Mesenchymal stem cell (in vitro differentiated cells and primary cell): ENCODE measurements at regions not wholly inside any gene's neighbourhood (a gene's known extent, or its start where the extent isn't known, plus 50 kb on each side); places are given as distances from the start of the nearest gene placed in this dataset.
A peak's percentile ranks its signal among the peaks of the same experiment; 100 is the strongest.

Source experiments
- DNase-seq: peaks from one replicate; pipeline ENCODE4 v3.0.0-alpha.2; 2013
- H2AFZ ChIP-seq: one replicate; pipeline ENCODE4 v1.6.1; 2013; ENCODE audit warnings: low read depth, mild to moderate bottlenecking, control low read depth, inconsistent platforms, low read length, moderate library complexity
- H2AK5ac ChIP-seq: 2 replicates; pipeline ENCODE4 v1.6.1; 2013; ENCODE audit warnings: low read length, moderate library complexity, mild to moderate bottlenecking, inconsistent platforms; ENCODE audit not compliant: severe bottlenecking
- H2BK120ac ChIP-seq: one replicate; pipeline ENCODE4 v1.6.1; 2013; ENCODE audit warnings: low read depth, mild to moderate bottlenecking, inconsistent platforms, low read length, moderate library complexity
- H2BK12ac ChIP-seq, 2 experiments: one replicate each; pipeline ENCODE4 v1.6.1; 2013; ENCODE audit warnings: inconsistent platforms in 2 of 2, low read length in 2 of 2, mild to moderate bottlenecking in 2 of 2, moderate library complexity in 2 of 2, control low read depth in 1 of 2
- H2BK15ac ChIP-seq: one replicate; pipeline ENCODE4 v1.6.1; 2013; ENCODE audit warnings: mild to moderate bottlenecking, low read depth, inconsistent platforms; ENCODE audit not compliant: poor library complexity, severe bottlenecking
- H2BK5ac ChIP-seq: 2 replicates; pipeline ENCODE4 v1.6.1; 2013; ENCODE audit warnings: low read depth, mild to moderate bottlenecking, low read length, control low read depth, inconsistent platforms; ENCODE audit not compliant: poor library complexity, severe bottlenecking
- H3K14ac ChIP-seq, 2 experiments: one replicate each; pipeline ENCODE4 v1.6.1; 2013; ENCODE audit warnings: inconsistent platforms in 2 of 2, low read length in 2 of 2, control low read depth in 1 of 2, mild to moderate bottlenecking in 1 of 2, moderate library complexity in 1 of 2
- H3K18ac ChIP-seq, 2 experiments: one replicate each; pipeline ENCODE4 v1.6.1; 2013; ENCODE audit warnings: inconsistent platforms in 2 of 2, low read length in 2 of 2, control low read depth in 1 of 2, low read depth in 1 of 2, mild to moderate bottlenecking in 1 of 2
- H3K23ac ChIP-seq, 2 experiments: one replicate each; pipeline ENCODE4 v1.6.1; 2013; ENCODE audit warnings: inconsistent platforms in 2 of 2, low read length in 2 of 2, mild to moderate bottlenecking in 2 of 2, moderate library complexity in 2 of 2, control low read depth in 1 of 2
- H3K27ac ChIP-seq: 2 replicates; pipeline ENCODE4 v1.5.1; 2013; ENCODE audit warnings: mild to moderate bottlenecking, moderate library complexity, low read length, control low read depth, inconsistent platforms; ENCODE audit not compliant: poor library complexity, severe bottlenecking
- H3K27me3 ChIP-seq, 2 experiments: 2 replicates each; pipeline versions ENCODE4 v1.6.1 to v1.7.0; 2013; ENCODE audit warnings: low read length in 2 of 2, mild to moderate bottlenecking in 2 of 2, moderate library complexity in 2 of 2, control low read depth in 1 of 2, inconsistent platforms in 1 of 2; ENCODE audit not compliant: control insufficient read depth in 1 of 2, insufficient read depth in 1 of 2
- H3K36me3 ChIP-seq, 2 experiments: 2 replicates each; pipeline versions ENCODE4 v1.6.1 to v1.7.0; 2013; ENCODE audit warnings: low read length in 2 of 2, control low read depth in 1 of 2, inconsistent platforms in 1 of 2, low read depth in 1 of 2, mild to moderate bottlenecking in 1 of 2; ENCODE audit not compliant: insufficient read depth in 2 of 2, control insufficient read depth in 1 of 2
- H3K4ac ChIP-seq, 2 experiments: one replicate each; pipeline ENCODE4 v1.6.1; 2013; ENCODE audit warnings: inconsistent platforms in 2 of 2, low read length in 2 of 2, mild to moderate bottlenecking in 2 of 2, moderate library complexity in 2 of 2, control low read depth in 1 of 2, low read depth in 1 of 2
- H3K4me1 ChIP-seq: 2 replicates; pipeline ENCODE4 v1.6.1; 2013; ENCODE audit warnings: low read depth, low read length, control low read depth; ENCODE audit not compliant: control insufficient read depth, insufficient read depth
- H3K4me2 ChIP-seq: 2 replicates; pipeline ENCODE4 v1.6.1; 2013; ENCODE audit warnings: low read length, mild to moderate bottlenecking, inconsistent platforms; ENCODE audit not compliant: poor library complexity, severe bottlenecking
- H3K4me3 ChIP-seq, 2 experiments: 2 replicates each; pipeline versions ENCODE4 v1.5.1 to v1.7.0; 2013; ENCODE audit warnings: low read length in 2 of 2, mild to moderate bottlenecking in 2 of 2, control low read depth in 1 of 2, low read depth in 1 of 2; ENCODE audit not compliant: insufficient read depth in 1 of 2
- H3K79me1 ChIP-seq: replicated peaks from 2 replicates; pipeline ENCODE4 v1.6.1; 2013; ENCODE audit warnings: mild to moderate bottlenecking, control low read depth, low read length, inconsistent platforms; ENCODE audit not compliant: poor library complexity, severe bottlenecking
- H3K9ac ChIP-seq: 2 replicates; pipeline ENCODE4 v1.7.0; 2013; ENCODE audit warnings: mild to moderate bottlenecking, low read length, moderate library complexity
- H3K9me3 ChIP-seq: 2 replicates; pipeline ENCODE4 v1.7.0; 2013; ENCODE audit warnings: mild to moderate bottlenecking, low read length; ENCODE audit not compliant: control insufficient read depth
- H4K8ac ChIP-seq: one replicate; pipeline ENCODE4 v1.6.1; 2013; ENCODE audit warnings: inconsistent platforms, mild to moderate bottlenecking, low read length, moderate library complexity
- H4K91ac ChIP-seq: one replicate; pipeline ENCODE4 v1.6.1; 2013; ENCODE audit warnings: mild to moderate bottlenecking, low read length, inconsistent platforms
- WGBS: methylation state at CpG from one replicate; pipeline ENCODE4 v1.1.7; 2013; ENCODE audit warnings: mixed read lengths; 5-methylcytosine and 5-hydroxymethylcytosine counted together

GRCh38 chr10:9012312-9012711, 957.8 kb downstream of the GATA3 start:
- Histone ChIP-seq H3K9ac (no peak overlapping the region), H2BK15ac (no peak overlapping the region), H3K9me3 (no peaks in the 10 kb centered on the region), H3K27me3 (no peaks in the 10 kb centered on the region), H2BK5ac (no peak overlapping the region), H3K27ac (no peak overlapping the region), H3K23ac (no peak overlapping the region), H2AK5ac (no peak overlapping the region), H3K18ac (no peak overlapping the region), H3K79me1 (no peaks in the 10 kb centered on the region), H2BK120ac (no peak overlapping the region), H3K14ac (no peak overlapping the region), H3K4me3 (no peak overlapping the region), H2BK12ac (no peak overlapping the region), H3K36me3 (no peaks in the 10 kb centered on the region), H2AFZ (no peak overlapping the region), H3K4ac (no peak overlapping the region), H4K91ac (no peak overlapping the region), H4K8ac (no peak overlapping the region), H3K4me2 (no peak overlapping the region), H3K4me1 (peaks cover 2% of the 10 kb centered on the region)
- WGBS = 44% methylated on average over 1 of the region's 1 CpG
- peak; percentile 15 for DNase-seq

- Histone ChIP-seq H4K8ac (no peak overlapping the region), H3K4me1 (peaks cover 2% of the 10 kb centered on the region), H3K27ac (no peak overlapping the region)
Observed at GRCh38 chr10:9015005-9015404, 960.5 kb downstream of the GATA3 start.

GRCh38 chr10:9015447-9015846, 961.0 kb downstream of the GATA3 start:
- no peak overlapping the region for H3K23ac ChIP-seq
- H3K9ac ChIP-seq = no peak overlapping the region
- no peak overlapping the region for H3K4ac ChIP-seq
- no peak overlapping the region for H2BK120ac ChIP-seq
- no peak overlapping the region for H3K4me3 ChIP-seq
- 92% methylated on average over 1 of the region's 2 CpGs for WGBS
- no peak overlapping the region for H2BK5ac ChIP-seq
- H2AK5ac ChIP-seq = no peak overlapping the region
- H3K27me3 ChIP-seq = peaks cover 0 to 7% of the 10 kb centered on the region in 2 experiments
- H3K79me1 ChIP-seq = no peaks in the 10 kb centered on the region
- no peak overlapping the region for H2BK12ac ChIP-seq
- H3K27ac ChIP-seq = no peak overlapping the region
- H3K9me3 ChIP-seq = no peaks in the 10 kb centered on the region
- H3K18ac ChIP-seq = no peak overlapping the region
- H3K4me1 ChIP-seq = peaks cover 2% of the 10 kb centered on the region
- no peak overlapping the region for H4K91ac ChIP-seq
- no peak overlapping the region for H3K14ac ChIP-seq
- H3K36me3 ChIP-seq = no peaks in the 10 kb centered on the region
- H3K4me2 ChIP-seq = no peak overlapping the region
- no peak overlapping the region for H2AFZ ChIP-seq
- H2BK15ac ChIP-seq = no peak overlapping the region
- no peak overlapping the region for H4K8ac ChIP-seq
- no peak for DNase-seq

More at GRCh38 chr10:9015005-9015404, 960.5 kb downstream of the GATA3 start:
- no peak overlapping the region for H3K23ac ChIP-seq
- no peak overlapping the region for H2AK5ac ChIP-seq
- no peak overlapping the region for H4K91ac ChIP-seq
- no peak overlapping the region for H3K14ac ChIP-seq
- H3K4ac ChIP-seq = no peak overlapping the region
- no peak overlapping the region for H2BK12ac ChIP-seq
- H2BK15ac ChIP-seq = no peak overlapping the region
- no peak overlapping the region for H2BK120ac ChIP-seq
- H3K4me3 ChIP-seq = no peak overlapping the region
- WGBS = no CpG with 5 or more reads among the region's 2 CpGs
- no peaks in the 10 kb centered on the region for H3K9me3 ChIP-seq
- no peak overlapping the region for H3K18ac ChIP-seq
- DNase-seq = peak; percentile 7
- no peak overlapping the region for H2BK5ac ChIP-seq
- H3K27me3 ChIP-seq = peaks cover 0 to 7% of the 10 kb centered on the region in 2 experiments
- H2AFZ ChIP-seq = no peak overlapping the region
- no peak overlapping the region for H3K9ac ChIP-seq
- H3K4me2 ChIP-seq = no peak overlapping the region
- H3K36me3 ChIP-seq = no peaks in the 10 kb centered on the region
- no peaks in the 10 kb centered on the region for H3K79me1 ChIP-seq

- no peak overlapping the region for H2AFZ ChIP-seq
- no peak overlapping the region for H3K18ac ChIP-seq
- H2BK5ac ChIP-seq = no peak overlapping the region
- H2BK15ac ChIP-seq = no peak overlapping the region
- H3K27me3 ChIP-seq = peaks cover 0 to 7% of the 10 kb centered on the region in 2 experiments
- no peak overlapping the region for H3K23ac ChIP-seq
- no peaks in the 10 kb centered on the region for H3K9me3 ChIP-seq
- H3K9ac ChIP-seq = no peak overlapping the region
- H2BK120ac ChIP-seq = no peak overlapping the region
- DNase-seq = no peak
- no peak overlapping the region for H4K8ac ChIP-seq
- H4K91ac ChIP-seq = no peak overlapping the region
- no peak overlapping the region for H3K4me2 ChIP-seq
- no peak overlapping the region for H3K4me3 ChIP-seq
- no peak overlapping the region for H3K14ac ChIP-seq
- no peaks in the 10 kb centered on the region for H3K36me3 ChIP-seq
- WGBS = 66% methylated on average over 3 of the region's 4 CpGs
- no peak overlapping the region for H2AK5ac ChIP-seq
- no peaks in the 10 kb centered on the region for H3K79me1 ChIP-seq
- H3K4ac ChIP-seq = no peak overlapping the region
- H2BK12ac ChIP-seq = no peak overlapping the region
- no peak overlapping the region for H3K27ac ChIP-seq
- no peaks in the 10 kb centered on the region for H3K4me1 ChIP-seq
Observed at GRCh38 chr10:9016930-9017329, 962.4 kb downstream of the GATA3 start.
